ENCODE measurements at regions not wholly inside any gene's neighbourhood (a gene's known extent, or its start where the extent isn't known, plus 50 kb on each side); places are given as distances from the start of the nearest gene placed in this dataset.

DNA sequence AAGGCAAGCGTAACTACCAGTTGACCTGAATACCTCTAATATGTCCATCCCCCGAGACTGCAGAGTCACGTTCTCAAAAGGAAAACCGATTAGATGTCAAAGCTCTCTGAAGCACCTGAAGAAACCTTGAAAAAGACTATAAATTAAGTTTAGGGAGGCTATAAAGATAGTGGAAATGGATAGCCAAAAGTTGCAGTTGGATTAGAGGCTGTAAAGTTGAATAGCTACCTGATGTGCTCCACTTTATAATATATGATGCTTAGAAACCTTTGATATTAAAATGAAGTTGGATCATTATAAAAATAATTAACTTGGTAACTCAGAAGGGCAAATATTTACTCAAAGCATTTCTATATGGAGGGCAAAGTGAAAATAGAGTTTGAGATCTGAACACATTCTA is 506.6 kb upstream of the AGA start:
- no peak overlapping the region for H3K4me3 ChIP-seq (ENCODE audit: low read depth, low read length)
- TF ChIP-seq, protein P1, sequence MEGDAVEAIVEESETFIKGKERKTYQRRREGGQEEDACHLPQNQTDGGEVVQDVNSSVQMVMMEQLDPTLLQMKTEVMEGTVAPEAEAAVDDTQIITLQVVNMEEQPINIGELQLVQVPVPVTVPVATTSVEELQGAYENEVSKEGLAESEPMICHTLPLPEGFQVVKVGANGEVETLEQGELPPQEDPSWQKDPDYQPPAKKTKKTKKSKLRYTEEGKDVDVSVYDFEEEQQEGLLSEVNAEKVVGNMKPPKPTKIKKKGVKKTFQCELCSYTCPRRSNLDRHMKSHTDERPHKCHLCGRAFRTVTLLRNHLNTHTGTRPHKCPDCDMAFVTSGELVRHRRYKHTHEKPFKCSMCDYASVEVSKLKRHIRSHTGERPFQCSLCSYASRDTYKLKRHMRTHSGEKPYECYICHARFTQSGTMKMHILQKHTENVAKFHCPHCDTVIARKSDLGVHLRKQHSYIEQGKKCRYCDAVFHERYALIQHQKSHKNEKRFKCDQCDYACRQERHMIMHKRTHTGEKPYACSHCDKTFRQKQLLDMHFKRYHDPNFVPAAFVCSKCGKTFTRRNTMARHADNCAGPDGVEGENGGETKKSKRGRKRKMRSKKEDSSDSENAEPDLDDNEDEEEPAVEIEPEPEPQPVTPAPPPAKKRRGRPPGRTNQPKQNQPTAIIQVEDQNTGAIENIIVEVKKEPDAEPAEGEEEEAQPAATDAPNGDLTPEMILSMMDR (IDR thresholded peaks at IDR 0.05; ENCODE audit: insufficient read depth, low read depth, low read length): no peak
- DNase-seq (ENCODE audit: low read depth): no peak

DNA sequence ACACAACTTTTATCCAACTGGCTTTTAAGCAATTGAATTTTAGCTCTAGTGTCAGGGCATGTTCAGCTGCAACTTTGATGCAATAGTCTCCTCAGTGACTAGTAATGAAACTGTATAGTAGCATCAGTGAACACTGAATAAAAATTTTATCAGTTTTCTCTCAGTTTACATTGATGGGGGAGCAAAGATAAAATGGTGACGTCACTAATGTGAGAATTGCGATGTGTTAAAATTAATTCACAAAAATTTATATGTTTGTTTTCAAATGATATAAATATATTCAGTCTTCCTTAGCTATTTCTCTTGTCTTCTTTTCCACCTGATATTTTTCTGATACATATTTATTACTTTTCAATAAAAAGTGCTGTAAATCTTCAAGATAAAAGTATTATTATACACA is 508.8 kb upstream of the AGA start:
- no peak for DNase-seq (ENCODE audit: low read depth)
- H3K4me3 ChIP-seq (ENCODE audit: low read depth, low read length): no peak overlapping the region
- TF ChIP-seq, protein P1 (IDR thresholded peaks at IDR 0.05; ENCODE audit: insufficient read depth, low read depth, low read length): no peak

DNA sequence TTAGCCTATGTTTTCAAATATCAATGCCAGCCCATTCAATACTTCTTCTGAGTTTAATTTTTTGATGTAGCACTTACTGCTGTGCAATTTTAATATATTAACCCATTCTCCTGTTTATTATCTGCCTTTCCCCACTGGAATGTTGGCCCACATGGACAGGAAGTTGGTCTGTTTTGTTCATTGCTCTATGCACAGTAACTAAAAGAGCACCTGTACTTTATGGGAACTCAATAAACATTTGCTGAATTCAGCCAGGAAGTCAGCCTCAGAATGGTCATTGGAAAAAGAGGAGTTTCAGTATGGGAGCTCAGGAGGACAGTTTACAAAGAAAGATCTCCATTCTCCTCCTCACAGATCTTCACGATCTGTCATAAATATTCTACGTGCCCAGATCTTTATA is 510.5 kb upstream of the AGA start:
- H3K4me3 ChIP-seq (ENCODE audit: low read depth, low read length): no peak overlapping the region
- no peak for DNase-seq (ENCODE audit: low read depth)
- TF ChIP-seq, protein P1 (IDR thresholded peaks at IDR 0.05; ENCODE audit: insufficient read depth, low read depth, low read length): no peak

DNA sequence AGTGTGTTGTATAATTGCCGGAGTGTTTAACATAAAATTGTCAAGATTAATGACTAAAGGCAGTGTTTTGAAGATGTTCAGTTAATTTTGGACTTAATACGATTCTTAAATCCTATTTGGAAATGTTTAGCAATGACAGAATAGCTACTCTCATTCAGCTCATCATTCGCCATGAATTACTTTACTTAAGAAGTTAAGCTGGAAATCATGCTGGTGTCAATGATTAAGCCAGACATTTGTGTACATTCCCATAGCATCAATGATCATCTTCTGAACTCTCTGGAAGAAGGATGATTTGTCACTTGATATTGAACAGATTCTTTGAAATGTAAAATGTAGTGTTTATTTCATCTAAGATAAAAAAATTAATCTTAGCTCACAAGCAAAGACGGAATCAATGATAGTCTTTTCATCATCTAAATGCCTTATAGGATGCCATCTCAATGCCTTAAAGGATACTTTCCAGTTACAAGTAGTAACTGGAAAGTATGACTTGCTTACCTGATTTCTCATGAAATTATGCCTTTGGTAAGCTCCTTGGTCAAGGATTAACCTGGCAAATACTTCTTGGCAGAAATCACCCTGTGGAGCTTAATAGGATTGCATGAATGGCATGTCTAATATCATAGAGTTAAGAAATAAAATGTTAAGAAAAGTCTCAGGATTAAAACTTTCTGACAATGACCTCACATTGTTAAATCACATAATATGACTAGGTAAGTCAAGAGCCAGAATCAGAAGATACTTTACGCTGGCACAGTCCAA is 515.5 kb upstream of the AGA start:
- TF ChIP-seq, protein P1 (IDR thresholded peaks at IDR 0.05; ENCODE audit: insufficient read depth, low read depth, low read length): no peak
- no peak for DNase-seq (ENCODE audit: low read depth)

DNA sequence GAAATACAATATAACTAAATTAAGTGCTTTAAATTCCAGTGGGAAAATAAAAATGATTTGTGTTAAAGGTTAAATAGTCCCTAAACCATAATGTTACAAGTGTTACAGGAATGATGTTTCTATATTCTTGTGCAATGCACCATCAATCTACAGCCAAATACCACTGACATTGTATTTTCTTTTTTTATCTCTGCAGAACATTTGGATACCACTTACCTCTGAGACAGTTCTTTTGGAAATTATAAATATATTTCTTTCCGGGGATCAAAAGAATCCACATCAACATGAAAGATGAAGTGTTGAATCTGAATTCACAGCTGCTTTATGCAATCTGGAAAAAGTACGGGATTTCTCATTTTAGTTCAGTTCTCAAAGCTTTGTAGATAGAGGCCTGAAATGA is 518.3 kb upstream of the AGA start:
- DNase-seq (ENCODE audit: low read depth): no peak
- TF ChIP-seq, protein P1 (IDR thresholded peaks at IDR 0.05; ENCODE audit: insufficient read depth, low read depth, low read length): no peak
- H3K4me3 ChIP-seq (ENCODE audit: low read depth, low read length): no peak overlapping the region

More for the DNA sequence above, 515.5 kb upstream of the AGA start:
- no peak overlapping the region for H3K4me3 ChIP-seq (ENCODE audit: low read depth, low read length)

DNA sequence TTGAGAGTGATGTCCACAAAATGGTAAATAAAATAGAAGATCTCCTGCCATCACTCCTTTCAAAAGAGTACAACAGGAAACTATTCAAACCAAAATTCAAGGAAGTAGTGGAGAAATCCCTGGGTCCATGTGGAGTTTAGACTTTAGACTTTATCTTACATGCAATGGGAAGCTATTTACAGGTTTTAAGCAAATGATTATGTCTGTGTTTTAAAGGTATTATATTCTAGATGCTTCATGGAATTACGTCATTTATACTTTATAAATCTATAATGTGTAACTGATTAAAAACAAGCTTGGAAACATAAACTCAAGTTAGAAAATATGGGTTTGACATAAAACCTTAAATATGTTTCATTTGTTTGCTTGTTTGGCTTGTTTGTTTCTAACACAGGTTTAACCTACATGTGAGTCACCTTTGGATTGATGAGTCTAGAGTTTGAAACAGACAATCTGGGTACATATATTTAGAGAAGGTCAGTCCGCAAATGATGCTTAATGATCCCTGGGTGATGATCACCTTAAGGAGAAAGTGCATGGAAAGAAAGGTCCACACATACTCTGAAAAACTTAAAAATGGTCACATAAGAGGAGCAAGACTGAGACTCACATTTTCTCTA is 519.6 kb upstream of the AGA start:
- no peak for DNase-seq (ENCODE audit: low read depth)
- H3K4me3 ChIP-seq (ENCODE audit: low read depth, low read length): no peak overlapping the region
- TF ChIP-seq, protein P1 (IDR thresholded peaks at IDR 0.05; ENCODE audit: insufficient read depth, low read depth, low read length): no peak
